T47D (cell line): ENCODE measurements at regions not wholly inside any gene's neighbourhood (a gene's known extent, or its start where the extent isn't known, plus 50 kb on each side); places are given as distances from the start of the nearest gene placed in this dataset.

Experiments
- DNase-seq, 2 experiments: peaks; one replicate each; pipeline versions ENCODE4 v3.0.0 to v3.0.0-alpha.2; 2011 to 2012; ENCODE audit warnings: low read depth in 1 of 2, low spot score in 1 of 2
- JUND ChIP-seq: IDR thresholded peaks from 2 replicates; pipeline ENCODE4 v1.6.1; 2012; ENCODE audit warnings: low read depth
- in situ Hi-C: cut with HindIII; loops from 2 replicates; pipeline ENCODE4 v1.10.0; 2016; ENCODE audit warnings: low sequenced_read_pairs, low pct_unique_long_range_greater_than_20kb

DNA sequence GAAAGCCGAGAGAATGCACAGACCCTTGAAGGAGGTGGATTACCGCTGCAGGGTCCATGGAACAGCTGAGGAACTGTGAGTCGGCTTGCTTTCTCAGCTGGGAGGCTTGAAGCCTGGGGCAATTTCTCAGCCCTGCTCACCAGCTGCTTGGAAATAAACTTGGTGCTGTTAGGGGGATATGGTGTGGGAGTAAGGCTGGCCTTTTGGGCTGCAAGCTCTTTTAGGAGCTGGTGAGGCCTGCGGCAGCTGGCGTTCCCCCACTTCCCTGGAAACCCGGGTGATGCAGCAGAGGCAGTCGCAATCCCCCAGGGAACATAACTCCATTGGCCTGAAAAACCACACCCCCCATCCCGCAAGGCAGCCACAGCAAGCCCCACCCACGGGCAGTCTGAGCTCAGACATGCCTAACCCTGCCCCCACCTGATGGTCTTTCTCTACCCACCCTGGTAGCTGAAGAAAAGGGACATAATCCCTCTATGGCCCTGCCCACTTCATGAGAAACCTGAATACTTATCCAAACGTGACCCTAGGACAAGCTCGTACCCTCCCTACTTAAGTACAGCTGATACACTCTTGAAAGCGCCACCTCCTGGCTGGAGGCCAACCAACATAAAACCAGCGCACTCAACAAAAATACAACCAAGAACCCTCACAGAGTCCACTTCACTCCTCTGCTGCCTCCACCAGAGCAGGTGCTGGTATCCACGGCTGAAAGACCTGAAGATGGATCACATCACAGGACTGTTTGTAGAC lies 1995.8 kb downstream of the NCAM2 start:
- no peak for DNase-seq
- in situ Hi-C loops, result no loop called here
- TF ChIP-seq JUND, result no peak

- 0 out of 2 replicates have a peak, but pooled peaks have one; percentile 47 for TF ChIP-seq JUND
- in situ Hi-C loops, result no loop called here
- peak in 1 of 2 experiments; percentile 68 for DNase-seq
Measured at GRCh38 chr21:23003951-23004350, 2005.7 kb downstream of the NCAM2 start.

DNA sequence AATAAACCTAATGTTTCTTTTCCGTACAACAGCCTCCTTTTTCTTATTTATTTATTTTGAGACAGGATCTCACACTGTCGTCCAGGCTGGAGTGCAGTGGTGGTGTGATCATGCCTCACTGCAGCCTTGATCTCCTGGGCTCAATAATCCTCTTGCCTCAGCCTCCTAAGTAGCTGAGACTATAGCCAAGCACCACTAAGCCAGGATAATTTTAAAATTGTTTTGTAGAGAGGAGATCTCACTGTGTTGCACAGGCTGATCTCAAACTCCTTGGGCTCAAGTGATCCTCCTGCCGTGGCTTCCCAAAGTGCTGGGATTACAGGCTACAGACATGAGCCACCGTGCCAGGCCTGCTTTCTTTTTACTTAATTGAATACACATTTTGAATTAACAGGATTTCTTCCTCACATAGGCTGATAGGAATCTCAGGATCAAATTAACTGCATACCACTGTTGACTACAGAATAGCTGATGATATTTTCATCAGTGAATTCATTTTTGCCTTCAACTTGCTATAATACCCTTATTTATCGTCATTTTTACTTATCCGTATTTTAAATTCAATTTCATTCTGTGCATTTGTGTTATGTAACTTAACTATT lies 2010.5 kb downstream of the NCAM2 start:
- in situ Hi-C loops, result no loop called here
- no peak for DNase-seq
- TF ChIP-seq JUND, result no peak

DNA sequence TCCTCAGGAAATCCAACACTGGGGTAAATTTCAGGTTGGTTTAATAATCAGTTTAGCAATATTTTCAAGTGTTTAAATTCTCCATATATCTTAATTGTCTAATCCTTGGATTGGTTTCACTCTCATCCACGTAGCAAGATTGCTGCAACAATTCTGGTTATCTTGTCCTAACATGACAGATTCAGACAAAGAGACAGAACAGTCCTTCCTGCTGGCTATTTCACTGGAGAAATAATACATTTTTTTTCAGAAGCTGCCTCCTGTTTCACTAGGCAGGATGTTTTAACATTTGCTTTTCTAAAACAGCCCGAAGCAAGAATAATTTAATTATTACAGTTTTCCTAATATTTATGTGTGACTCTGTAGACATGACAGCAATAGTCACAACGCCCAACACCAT lies 2011.2 kb downstream of the NCAM2 start:
- in situ Hi-C loops, result no loop called here
- no peak for DNase-seq
- no peak for TF ChIP-seq JUND

DNA sequence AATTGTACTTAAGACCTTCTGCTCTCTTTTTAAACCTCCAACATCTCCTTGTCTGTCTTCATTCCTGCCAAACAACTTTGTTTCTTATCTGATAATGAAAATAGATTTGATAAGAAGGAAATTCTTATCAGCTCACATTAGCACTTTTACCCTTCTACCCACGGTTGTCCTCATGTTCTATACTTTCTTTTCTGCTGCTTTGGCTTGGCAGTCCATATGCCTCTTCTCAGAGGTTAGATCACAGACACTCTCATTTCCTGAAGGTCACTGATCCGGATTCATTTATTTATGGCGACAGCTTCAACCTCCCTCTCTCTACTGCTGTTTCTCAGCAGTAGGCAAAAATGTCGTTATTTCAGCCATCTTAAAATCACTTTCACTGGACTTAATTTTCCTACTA lies 2015.8 kb downstream of the NCAM2 start:
- TF ChIP-seq JUND, result no peak
- DNase-seq, result no peak
- in situ Hi-C loops, result no loop called here

DNA sequence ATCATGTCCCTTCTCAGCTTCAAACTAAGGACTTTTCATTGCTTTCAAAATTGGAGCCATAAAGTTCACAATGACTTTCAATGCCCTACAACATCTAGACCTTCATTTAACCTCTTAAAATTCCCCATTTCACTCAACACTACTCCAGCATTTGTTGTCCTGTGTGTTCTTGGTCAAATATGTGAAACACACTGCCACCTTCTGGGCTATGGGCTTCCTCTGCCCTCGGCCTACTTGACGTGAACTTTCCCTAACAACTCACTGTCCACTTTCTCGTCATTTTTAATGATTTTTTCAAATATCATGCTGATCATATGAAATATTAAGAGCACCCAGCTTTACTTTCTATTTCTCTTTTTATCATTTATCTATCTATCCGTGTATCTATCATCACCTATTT lies 2018.4 kb downstream of the NCAM2 start:
- in situ Hi-C loops, result no loop called here
- TF ChIP-seq JUND, result no peak
- DNase-seq, result peak; percentile 55 to 78

DNA sequence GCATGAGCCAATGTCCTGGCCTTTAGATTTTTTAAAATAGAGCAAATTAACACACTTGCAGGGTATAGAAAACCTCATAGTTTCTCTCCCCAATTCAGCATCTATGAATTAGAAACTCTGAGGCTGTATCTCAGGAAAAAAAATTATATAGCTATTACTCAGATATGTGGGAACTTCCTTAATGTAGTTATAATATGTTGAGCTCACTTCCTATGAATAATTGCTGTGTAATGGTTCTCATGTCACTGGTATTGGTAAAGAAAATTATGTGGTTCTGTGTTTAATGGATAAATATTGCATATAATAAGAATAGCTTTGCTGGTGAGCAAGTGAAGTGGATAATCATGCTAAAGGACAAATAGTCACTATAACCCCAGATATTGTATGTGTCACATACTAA lies 2019.8 kb downstream of the NCAM2 start:
- in situ Hi-C loops, result no loop called here
- TF ChIP-seq JUND, result no peak
- DNase-seq, result no peak

DNA sequence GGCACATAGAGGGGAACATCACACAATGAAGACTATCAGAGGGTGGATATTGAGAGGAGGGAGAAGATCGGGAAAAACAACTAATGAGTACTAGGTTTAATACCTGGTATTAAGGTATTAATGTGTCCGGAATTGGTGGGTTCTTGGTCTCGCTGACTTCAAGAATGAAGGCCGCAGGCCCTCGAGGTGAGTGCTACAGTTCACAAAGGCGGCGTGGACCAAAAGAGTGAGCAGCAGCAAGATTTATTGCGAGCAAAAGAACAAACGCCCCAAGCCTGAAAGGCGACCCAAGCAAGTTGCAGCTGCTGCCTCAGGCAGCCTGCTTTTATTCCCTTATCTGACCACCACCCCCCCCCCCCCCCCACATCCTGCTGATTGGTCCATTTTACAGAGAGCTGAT lies 2022.8 kb downstream of the NCAM2 start:
- no peak for TF ChIP-seq JUND
- in situ Hi-C loops, result no loop called here
- no peak for DNase-seq

GRCh38 chr21:23021481-23021880 lies 2023.3 kb downstream of the NCAM2 start:
- no peak for TF ChIP-seq JUND
- in situ Hi-C loops, result no loop called here
- DNase-seq, result no peak

GRCh38 chr21:23026878-23027277 lies 2028.7 kb downstream of the NCAM2 start:
- DNase-seq, result no peak
- in situ Hi-C loops, result no loop called here
- TF ChIP-seq JUND, result no peak

DNA sequence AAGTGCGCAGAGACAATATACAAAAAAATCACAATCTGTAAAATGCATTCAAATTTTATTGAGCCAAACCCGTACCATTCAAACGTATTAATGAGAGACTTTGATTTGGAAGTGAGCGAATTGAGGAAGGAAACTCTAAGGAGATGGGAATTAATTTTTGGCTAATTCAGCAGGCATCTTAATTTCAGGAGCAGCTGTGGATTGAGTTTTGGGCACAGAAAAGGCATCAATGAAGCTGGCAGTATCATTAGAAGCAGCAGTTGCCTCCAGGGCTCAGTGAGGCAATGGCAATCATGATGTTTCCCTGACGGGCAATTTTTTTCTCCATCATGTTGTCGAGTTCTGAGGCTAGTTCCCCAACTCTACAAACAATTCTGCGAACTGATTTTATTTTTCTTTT lies 2041.6 kb downstream of the NCAM2 start:
- TF ChIP-seq JUND, result no peak
- in situ Hi-C loops, result no loop called here
- DNase-seq, result no peak

DNA sequence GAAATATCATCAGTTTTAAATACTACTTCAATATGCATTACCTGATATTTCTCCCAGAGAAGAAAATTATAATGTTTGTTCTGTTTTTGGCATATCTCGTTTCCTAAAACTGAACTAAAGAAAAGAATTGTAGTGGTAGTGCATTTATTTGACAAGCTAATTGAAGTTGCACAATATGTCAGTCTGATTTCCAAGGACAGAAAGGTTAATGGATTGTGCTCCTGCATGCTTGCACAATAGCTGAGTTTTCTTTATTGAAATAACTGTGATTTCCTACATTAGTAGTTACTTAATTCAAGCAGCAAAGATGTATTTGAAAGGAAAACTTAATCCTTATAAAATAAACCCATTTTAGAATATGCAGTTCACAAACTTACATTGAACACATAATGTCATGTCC lies 2047.7 kb downstream of the NCAM2 start:
- TF ChIP-seq JUND, result no peak
- in situ Hi-C loops, result no loop called here

DNA sequence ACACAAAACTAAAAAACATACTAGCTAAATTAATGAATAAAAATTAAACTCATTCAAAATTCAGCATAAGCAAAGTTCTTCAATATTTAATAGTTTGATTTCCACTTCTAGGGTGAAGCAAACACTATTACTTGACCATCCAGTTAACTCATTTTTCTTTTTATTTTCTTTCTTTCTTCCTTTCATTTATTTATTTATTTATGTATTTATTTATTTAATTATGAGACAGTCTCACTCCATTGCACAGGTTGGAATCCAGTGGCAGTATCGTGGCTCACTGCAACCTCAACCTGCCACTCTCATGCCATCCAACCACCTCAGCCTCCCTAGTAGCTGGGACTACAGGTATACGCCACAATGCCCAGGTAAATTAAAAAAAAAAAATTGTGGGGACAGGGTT lies 2069.5 kb downstream of the NCAM2 start:
- in situ Hi-C loops, result no loop called here
- no peak for TF ChIP-seq JUND
- DNase-seq, result no peak

More for the DNA sequence above, 2047.7 kb downstream of the NCAM2 start:
- DNase-seq, result no peak
